ENCODE measurements at regions not wholly inside any gene's neighbourhood (a gene's known extent, or its start where the extent isn't known, plus 50 kb on each side); places are given as distances from the start of the nearest gene placed in this dataset.

DNA sequence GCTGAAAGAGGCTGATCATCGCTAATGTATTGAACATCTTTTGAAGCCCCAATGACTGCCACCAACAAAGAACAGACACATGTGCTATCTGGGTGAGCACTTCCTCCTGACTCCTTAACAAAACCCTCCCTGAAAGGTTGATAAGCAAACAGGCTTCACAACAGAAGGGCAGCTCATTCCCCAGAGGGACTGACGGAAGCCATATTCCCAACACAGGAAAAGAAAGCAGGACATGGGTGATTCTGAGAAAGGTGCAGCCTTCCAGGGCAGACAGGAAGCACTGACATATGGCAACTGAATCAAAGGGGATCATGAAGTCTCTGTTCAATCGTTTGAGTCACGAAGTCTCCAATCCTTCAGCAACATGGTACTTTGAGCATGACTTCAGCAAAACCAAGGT lies 929.0 kb downstream of the MCTP2 start:
- no peaks in the 10 kb centered on the region for H3K36me3 ChIP-seq (ENCODE audit: insufficient read depth, low read length)
- H2AFZ ChIP-seq (ENCODE audit: low read depth, low read length), result no peak overlapping the region
- H4K20me1 ChIP-seq (ENCODE audit: insufficient read depth, low read length), result no peaks in the 10 kb centered on the region
- no peak for ATAC-seq (ENCODE audit: insufficient read depth, low read depth)
- DNase-seq, result no peak
- no peak overlapping the region for H3K9ac ChIP-seq (ENCODE audit: low read depth, low read length)
- H3K9me3 ChIP-seq (ENCODE audit: insufficient read depth, low read length, severe bottlenecking), result no peaks in the 10 kb centered on the region
- no peak overlapping the region for H3K4me3 ChIP-seq (ENCODE audit: low read depth in 1 of 2, low read length in 2 of 2)
- H3K27me3 ChIP-seq (ENCODE audit: insufficient read depth, low read length, poor library complexity), result no peaks in the 10 kb centered on the region
- H3K27ac ChIP-seq (ENCODE audit: low read length), result no peak overlapping the region
- TF ChIP-seq, protein P1, sequence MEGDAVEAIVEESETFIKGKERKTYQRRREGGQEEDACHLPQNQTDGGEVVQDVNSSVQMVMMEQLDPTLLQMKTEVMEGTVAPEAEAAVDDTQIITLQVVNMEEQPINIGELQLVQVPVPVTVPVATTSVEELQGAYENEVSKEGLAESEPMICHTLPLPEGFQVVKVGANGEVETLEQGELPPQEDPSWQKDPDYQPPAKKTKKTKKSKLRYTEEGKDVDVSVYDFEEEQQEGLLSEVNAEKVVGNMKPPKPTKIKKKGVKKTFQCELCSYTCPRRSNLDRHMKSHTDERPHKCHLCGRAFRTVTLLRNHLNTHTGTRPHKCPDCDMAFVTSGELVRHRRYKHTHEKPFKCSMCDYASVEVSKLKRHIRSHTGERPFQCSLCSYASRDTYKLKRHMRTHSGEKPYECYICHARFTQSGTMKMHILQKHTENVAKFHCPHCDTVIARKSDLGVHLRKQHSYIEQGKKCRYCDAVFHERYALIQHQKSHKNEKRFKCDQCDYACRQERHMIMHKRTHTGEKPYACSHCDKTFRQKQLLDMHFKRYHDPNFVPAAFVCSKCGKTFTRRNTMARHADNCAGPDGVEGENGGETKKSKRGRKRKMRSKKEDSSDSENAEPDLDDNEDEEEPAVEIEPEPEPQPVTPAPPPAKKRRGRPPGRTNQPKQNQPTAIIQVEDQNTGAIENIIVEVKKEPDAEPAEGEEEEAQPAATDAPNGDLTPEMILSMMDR (IDR thresholded peaks at IDR 0.05; ENCODE audit: borderline replicate concordance, extremely low read depth, low read length, poor library complexity, severe bottlenecking), result no peak
- TF ChIP-seq EZH2 (IDR thresholded peaks at IDR 0.05; ENCODE audit: borderline replicate concordance, low read depth, low read length, severe bottlenecking), result no peak
- H3K4me2 ChIP-seq (ENCODE audit: insufficient read depth, low read length), result no peak overlapping the region
- H3K4me1 ChIP-seq (ENCODE audit: insufficient read depth, low read length), result no peaks in the 10 kb centered on the region
- H3K79me2 ChIP-seq (ENCODE audit: insufficient read depth, low read length), result no peaks in the 10 kb centered on the region

- Histone ChIP-seq H3K27ac (ENCODE audit: low read length) (no peak overlapping the region), H3K79me2 (ENCODE audit: insufficient read depth, low read length) (no peaks in the 10 kb centered on the region), H3K36me3 (ENCODE audit: insufficient read depth, low read length) (no peaks in the 10 kb centered on the region), H4K20me1 (ENCODE audit: insufficient read depth, low read length) (no peaks in the 10 kb centered on the region), H3K9me3 (ENCODE audit: insufficient read depth, low read length, severe bottlenecking) (no peaks in the 10 kb centered on the region), H3K4me2 (ENCODE audit: insufficient read depth, low read length) (no peak overlapping the region), H3K4me1 (ENCODE audit: insufficient read depth, low read length) (no peaks in the 10 kb centered on the region), H3K27me3 (ENCODE audit: insufficient read depth, low read length, poor library complexity) (no peaks in the 10 kb centered on the region), H3K9ac (ENCODE audit: low read depth, low read length) (no peak overlapping the region), H2AFZ (ENCODE audit: low read depth, low read length) (no peak overlapping the region), H3K4me3 (ENCODE audit: low read depth in 1 of 2, low read length in 2 of 2) (no peak overlapping the region)
- TF ChIP-seq EZH2 (IDR thresholded peaks at IDR 0.05; ENCODE audit: borderline replicate concordance, low read depth, low read length, severe bottlenecking), result no peak
- TF ChIP-seq, protein P1 (IDR thresholded peaks at IDR 0.05; ENCODE audit: borderline replicate concordance, extremely low read depth, low read length, poor library complexity, severe bottlenecking), result no peak
- ATAC-seq (ENCODE audit: insufficient read depth, low read depth), result no peak
- DNase-seq, result no peak
Observed at GRCh38 chr15:95162069-95162468, 930.7 kb downstream of the MCTP2 start.

GRCh38 chr15:95162531-95162930 lies 931.2 kb downstream of the MCTP2 start:
- no peak for ATAC-seq (ENCODE audit: insufficient read depth, low read depth)
- Histone ChIP-seq H3K79me2 (ENCODE audit: insufficient read depth, low read length) (no peaks in the 10 kb centered on the region), H4K20me1 (ENCODE audit: insufficient read depth, low read length) (no peaks in the 10 kb centered on the region), H3K9me3 (ENCODE audit: insufficient read depth, low read length, severe bottlenecking) (no peaks in the 10 kb centered on the region), H3K4me2 (ENCODE audit: insufficient read depth, low read length) (no peak overlapping the region), H3K27me3 (ENCODE audit: insufficient read depth, low read length, poor library complexity) (no peaks in the 10 kb centered on the region), H2AFZ (ENCODE audit: low read depth, low read length) (no peak overlapping the region), H3K36me3 (ENCODE audit: insufficient read depth, low read length) (no peaks in the 10 kb centered on the region), H3K4me3 (ENCODE audit: low read depth in 1 of 2, low read length in 2 of 2) (no peak overlapping the region), H3K27ac (ENCODE audit: low read length) (no peak overlapping the region), H3K9ac (ENCODE audit: low read depth, low read length) (no peak overlapping the region), H3K4me1 (ENCODE audit: insufficient read depth, low read length) (no peaks in the 10 kb centered on the region)
- DNase-seq, result no peak
- no peak for TF ChIP-seq EZH2 (IDR thresholded peaks at IDR 0.05; ENCODE audit: borderline replicate concordance, low read depth, low read length, severe bottlenecking)
- TF ChIP-seq, protein P1 (IDR thresholded peaks at IDR 0.05; ENCODE audit: borderline replicate concordance, extremely low read depth, low read length, poor library complexity, severe bottlenecking), result no peak

DNA sequence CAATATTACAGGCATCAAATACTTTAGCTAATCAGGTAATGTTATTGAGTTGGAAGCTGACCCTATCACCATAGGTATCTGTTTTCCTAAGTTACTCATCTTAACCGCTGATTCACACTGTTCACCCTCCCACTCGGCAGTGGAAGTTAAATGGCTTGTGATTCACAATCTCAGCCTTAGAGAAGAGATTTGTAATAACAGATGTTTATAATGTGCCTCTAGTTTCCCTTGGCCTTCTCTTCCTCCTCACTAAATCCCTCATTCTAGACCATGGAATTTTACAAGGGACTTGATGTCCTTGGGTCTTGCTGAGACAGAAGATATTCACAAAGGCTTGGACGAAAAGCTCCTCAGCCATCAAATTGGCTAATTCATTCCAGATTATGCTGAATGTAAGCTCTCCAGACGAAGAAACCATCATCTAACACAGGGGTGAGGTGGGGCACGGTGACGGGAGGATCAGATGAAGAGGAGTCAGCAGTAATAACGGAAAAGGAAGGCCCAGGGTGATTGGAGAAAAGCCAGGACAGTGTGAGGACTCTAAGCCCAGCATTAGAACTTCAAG lies 931.7 kb downstream of the MCTP2 start:
- Histone ChIP-seq H3K27ac (ENCODE audit: low read length) (no peak overlapping the region), H2AFZ (ENCODE audit: low read depth, low read length) (no peak overlapping the region), H4K20me1 (ENCODE audit: insufficient read depth, low read length) (no peaks in the 10 kb centered on the region), H3K4me1 (ENCODE audit: insufficient read depth, low read length) (no peaks in the 10 kb centered on the region), H3K9ac (ENCODE audit: low read depth, low read length) (no peak overlapping the region), H3K9me3 (ENCODE audit: insufficient read depth, low read length, severe bottlenecking) (no peaks in the 10 kb centered on the region), H3K36me3 (ENCODE audit: insufficient read depth, low read length) (no peaks in the 10 kb centered on the region), H3K79me2 (ENCODE audit: insufficient read depth, low read length) (no peaks in the 10 kb centered on the region), H3K4me3 (ENCODE audit: low read depth in 1 of 2, low read length in 2 of 2) (no peak overlapping the region), H3K4me2 (ENCODE audit: insufficient read depth, low read length) (no peak overlapping the region), H3K27me3 (ENCODE audit: insufficient read depth, low read length, poor library complexity) (no peaks in the 10 kb centered on the region)
- TF ChIP-seq, protein P1 (IDR thresholded peaks at IDR 0.05; ENCODE audit: borderline replicate concordance, extremely low read depth, low read length, poor library complexity, severe bottlenecking), result no peak
- TF ChIP-seq EZH2 (IDR thresholded peaks at IDR 0.05; ENCODE audit: borderline replicate concordance, low read depth, low read length, severe bottlenecking), result no peak
- no peak for DNase-seq
- ATAC-seq (ENCODE audit: insufficient read depth, low read depth), result no peak
